ENCODE measurements at regions not wholly inside any gene's neighbourhood (a gene's known extent, or its start where the extent isn't known, plus 50 kb on each side); places are given as distances from the start of the nearest gene placed in this dataset.
A peak's percentile ranks its signal among the peaks of the same experiment; 100 is the strongest.

GRCh38 chr20:63062188-63063140 is 55.7 kb upstream of the BHLHE23 start:
- Histone ChIP-seq H3K4me3 (no peak overlapping the region), H3K4me1 (no peaks in the 10 kb centered on the region), H3K9me3 (no peaks in the 10 kb centered on the region), H3K36me3 (no peaks in the 10 kb centered on the region), H3K27ac (no peak overlapping the region), H3K27me3 (peaks cover 0 to 13% (median 0%) of the 10 kb centered on the region in 4 donors)
- WGBS, 2 donors, result 56 to 68% methylated on average over 23 of the region's 23 CpGs
- no peak for FAIRE-seq
- peak in 1 of 6 donors; percentile 25 for DNase-seq
- no peak for ATAC-seq
- TF ChIP-seq CTCF (IDR thresholded peaks at IDR 0.05), result no peak
- intact Hi-C loops (cut with DNase I), result no loop called here

- no peak overlapping the region for H3K4me3 ChIP-seq
Observed at GRCh38 chr20:63061771-63062100, 55.0 kb upstream of the BHLHE23 start.

GRCh38 chr20:63061051-63061770 is 54.4 kb upstream of the BHLHE23 start:
- TF ChIP-seq CTCF (IDR thresholded peaks at IDR 0.05), result no peak
- Histone ChIP-seq H3K4me3 (no peak overlapping the region), H3K27ac (no peak overlapping the region), H3K27me3 (peaks cover 0 to 13% (median 0%) of the 10 kb centered on the region in 4 donors), H3K9me3 (no peaks in the 10 kb centered on the region), H3K4me1 (no peaks in the 10 kb centered on the region), H3K36me3 (no peaks in the 10 kb centered on the region)
- 66 to 86% methylated on average over 29 of the region's 29 CpGs for WGBS, 2 donors
- intact Hi-C loops (cut with DNase I), result no loop called here
- ATAC-seq (no peak), FAIRE-seq (no peak), DNase-seq (peak in 1 of 6 donors; percentile 35)

More at GRCh38 chr20:63061771-63062100, 55.0 kb upstream of the BHLHE23 start:
- Histone ChIP-seq H3K9me3 (no peaks in the 10 kb centered on the region), H3K4me1 (no peaks in the 10 kb centered on the region), H3K27ac (no peak overlapping the region), H3K27me3 (peaks cover 0 to 13% (median 0%) of the 10 kb centered on the region in 4 donors), H3K36me3 (no peaks in the 10 kb centered on the region)
- FAIRE-seq (no peak), DNase-seq (peak in 1 of 6 donors; percentile 30), ATAC-seq (no peak)
- no peak for TF ChIP-seq CTCF (IDR thresholded peaks at IDR 0.05)
- 63 to 83% methylated on average over 14 of the region's 14 CpGs for WGBS, 2 donors
- intact Hi-C loops (cut with DNase I), result no loop called here

- no peak overlapping the region for H3K4me3 ChIP-seq
- FAIRE-seq (no peak), DNase-seq (peak in 1 of 6 donors; percentile 35), ATAC-seq (no peak)
- no peaks in the 10 kb centered on the region for H3K4me1 ChIP-seq
- WGBS, 2 donors, result 45 to 55% methylated on average over 23 of the region's 23 CpGs
- no peak overlapping the region for H3K27ac ChIP-seq
- no peaks in the 10 kb centered on the region for H3K9me3 ChIP-seq
- TF ChIP-seq CTCF (IDR thresholded peaks at IDR 0.05), result no peak
- H3K36me3 ChIP-seq, result no peaks in the 10 kb centered on the region
- intact Hi-C loops (cut with DNase I), result no loop called here
- H3K27me3 ChIP-seq, result peaks cover 0 to 13% (median 0%) of the 10 kb centered on the region in 4 donors
Observed at GRCh38 chr20:63060057-63060991, 53.6 kb upstream of the BHLHE23 start.

Data from pancreas (tissue), 10 donors.